HL-60 (cell line): ENCODE measurements at regions not wholly inside any gene's neighbourhood (a gene's known extent, or its start where the extent isn't known, plus 50 kb on each side); places are given as distances from the start of the nearest gene placed in this dataset.

Source experiments
- DNase-seq, 2 experiments: peaks; one replicate each; pipeline ENCODE4 v3.0.0-alpha.2; 2010 to 2020; ENCODE audit warnings: low read depth in 1 of 2, low spot score in 1 of 2
- H3K27ac ChIP-seq: fragments of 250-450 bp; sonication (Bioruptor Pico); replicated peaks from 2 replicates; pipeline ENCODE4 v1.5.1; 2020; ENCODE audit warnings: mild to moderate bottlenecking, moderate library complexity
- H3K27me3 ChIP-seq: fragments of 250-450 bp; sonication (Bioruptor Pico); 2 replicates; pipeline ENCODE4 v1.5.1; 2021; ENCODE audit warnings: mild to moderate bottlenecking, moderate library complexity; ENCODE audit not compliant: insufficient read depth, poor library complexity, severe bottlenecking
- H3K4me3 ChIP-seq: replicated peaks from 2 replicates; pipeline ENCODE4 v1.5.1; 2011; ENCODE audit warnings: mild to moderate bottlenecking, control low read depth, low read length; ENCODE audit not compliant: insufficient read depth
- GABPA ChIP-seq: IDR thresholded peaks from 2 replicates; pipeline ENCODE4 v1.6.1; 2012; ENCODE audit warnings: low read depth
- POLR2AphosphoS5 ChIP-seq: IDR thresholded peaks from 2 replicates; pipeline ENCODE4 v1.6.1; 2012; ENCODE audit warnings: low read depth
- SPI1 ChIP-seq: IDR thresholded peaks from 2 replicates; pipeline ENCODE4 v1.6.1; 2012; ENCODE audit warnings: low read depth, mild to moderate bottlenecking, borderline replicate concordance
- TF ChIP-seq, protein P1 (sequence below): IDR thresholded peaks from one replicate; pipeline ENCODE4 v1.5.1; 2011; ENCODE audit warnings: low read length, control low read depth, inconsistent platforms; ENCODE audit not compliant: insufficient read depth
- TF ChIP-seq, protein P2 (sequence below): IDR thresholded peaks from 2 replicates; pipeline ENCODE4 v1.6.1; 2012; ENCODE audit warnings: low read depth; ENCODE audit not compliant: insufficient replicate concordance

DNA sequence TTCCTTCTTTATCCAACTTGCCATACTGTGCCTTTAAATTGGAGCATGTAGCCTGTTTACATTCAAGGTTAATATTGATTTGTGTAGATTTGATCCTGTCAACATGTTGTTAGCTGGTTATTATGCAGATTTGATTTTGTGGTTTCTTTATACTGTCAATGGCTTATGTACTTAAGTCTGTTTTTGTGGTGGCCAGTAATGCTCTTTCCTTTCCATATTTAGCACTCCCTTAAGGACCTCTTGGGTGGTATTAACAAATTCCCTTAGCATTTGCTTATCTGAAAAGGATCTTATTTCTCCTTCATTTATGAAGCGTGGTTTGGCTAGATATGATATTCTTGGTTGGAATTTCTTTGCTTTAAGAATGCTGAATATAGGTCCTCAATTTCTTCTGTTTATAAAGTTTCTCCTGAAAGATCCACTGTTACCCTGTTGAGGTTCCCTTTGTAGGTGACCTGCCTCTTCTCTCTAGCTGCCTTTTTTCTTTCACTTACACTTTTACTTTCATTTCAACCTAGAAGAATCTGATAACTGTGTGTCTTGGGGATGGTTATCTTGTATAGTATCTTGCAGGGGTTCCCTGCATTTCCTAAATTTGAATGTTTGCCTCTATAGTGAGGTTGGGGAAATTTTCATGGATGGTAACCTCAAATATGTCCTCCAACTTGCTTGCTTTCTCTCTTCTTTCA lies 86.9 kb upstream of the NEGR1 start:
- no peak overlapping the region for H3K27ac ChIP-seq
- TF ChIP-seq, protein P1, sequence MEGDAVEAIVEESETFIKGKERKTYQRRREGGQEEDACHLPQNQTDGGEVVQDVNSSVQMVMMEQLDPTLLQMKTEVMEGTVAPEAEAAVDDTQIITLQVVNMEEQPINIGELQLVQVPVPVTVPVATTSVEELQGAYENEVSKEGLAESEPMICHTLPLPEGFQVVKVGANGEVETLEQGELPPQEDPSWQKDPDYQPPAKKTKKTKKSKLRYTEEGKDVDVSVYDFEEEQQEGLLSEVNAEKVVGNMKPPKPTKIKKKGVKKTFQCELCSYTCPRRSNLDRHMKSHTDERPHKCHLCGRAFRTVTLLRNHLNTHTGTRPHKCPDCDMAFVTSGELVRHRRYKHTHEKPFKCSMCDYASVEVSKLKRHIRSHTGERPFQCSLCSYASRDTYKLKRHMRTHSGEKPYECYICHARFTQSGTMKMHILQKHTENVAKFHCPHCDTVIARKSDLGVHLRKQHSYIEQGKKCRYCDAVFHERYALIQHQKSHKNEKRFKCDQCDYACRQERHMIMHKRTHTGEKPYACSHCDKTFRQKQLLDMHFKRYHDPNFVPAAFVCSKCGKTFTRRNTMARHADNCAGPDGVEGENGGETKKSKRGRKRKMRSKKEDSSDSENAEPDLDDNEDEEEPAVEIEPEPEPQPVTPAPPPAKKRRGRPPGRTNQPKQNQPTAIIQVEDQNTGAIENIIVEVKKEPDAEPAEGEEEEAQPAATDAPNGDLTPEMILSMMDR, result no peak
- TF ChIP-seq, protein P2, sequence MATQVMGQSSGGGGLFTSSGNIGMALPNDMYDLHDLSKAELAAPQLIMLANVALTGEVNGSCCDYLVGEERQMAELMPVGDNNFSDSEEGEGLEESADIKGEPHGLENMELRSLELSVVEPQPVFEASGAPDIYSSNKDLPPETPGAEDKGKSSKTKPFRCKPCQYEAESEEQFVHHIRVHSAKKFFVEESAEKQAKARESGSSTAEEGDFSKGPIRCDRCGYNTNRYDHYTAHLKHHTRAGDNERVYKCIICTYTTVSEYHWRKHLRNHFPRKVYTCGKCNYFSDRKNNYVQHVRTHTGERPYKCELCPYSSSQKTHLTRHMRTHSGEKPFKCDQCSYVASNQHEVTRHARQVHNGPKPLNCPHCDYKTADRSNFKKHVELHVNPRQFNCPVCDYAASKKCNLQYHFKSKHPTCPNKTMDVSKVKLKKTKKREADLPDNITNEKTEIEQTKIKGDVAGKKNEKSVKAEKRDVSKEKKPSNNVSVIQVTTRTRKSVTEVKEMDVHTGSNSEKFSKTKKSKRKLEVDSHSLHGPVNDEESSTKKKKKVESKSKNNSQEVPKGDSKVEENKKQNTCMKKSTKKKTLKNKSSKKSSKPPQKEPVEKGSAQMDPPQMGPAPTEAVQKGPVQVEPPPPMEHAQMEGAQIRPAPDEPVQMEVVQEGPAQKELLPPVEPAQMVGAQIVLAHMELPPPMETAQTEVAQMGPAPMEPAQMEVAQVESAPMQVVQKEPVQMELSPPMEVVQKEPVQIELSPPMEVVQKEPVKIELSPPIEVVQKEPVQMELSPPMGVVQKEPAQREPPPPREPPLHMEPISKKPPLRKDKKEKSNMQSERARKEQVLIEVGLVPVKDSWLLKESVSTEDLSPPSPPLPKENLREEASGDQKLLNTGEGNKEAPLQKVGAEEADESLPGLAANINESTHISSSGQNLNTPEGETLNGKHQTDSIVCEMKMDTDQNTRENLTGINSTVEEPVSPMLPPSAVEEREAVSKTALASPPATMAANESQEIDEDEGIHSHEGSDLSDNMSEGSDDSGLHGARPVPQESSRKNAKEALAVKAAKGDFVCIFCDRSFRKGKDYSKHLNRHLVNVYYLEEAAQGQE, result no peak
- TF ChIP-seq GABPA (no peak), SPI1 (no peak)
- H3K4me3 ChIP-seq, result no peak overlapping the region
- H3K27me3 ChIP-seq, result no peaks in the 10 kb centered on the region
- no peak for DNase-seq

DNA sequence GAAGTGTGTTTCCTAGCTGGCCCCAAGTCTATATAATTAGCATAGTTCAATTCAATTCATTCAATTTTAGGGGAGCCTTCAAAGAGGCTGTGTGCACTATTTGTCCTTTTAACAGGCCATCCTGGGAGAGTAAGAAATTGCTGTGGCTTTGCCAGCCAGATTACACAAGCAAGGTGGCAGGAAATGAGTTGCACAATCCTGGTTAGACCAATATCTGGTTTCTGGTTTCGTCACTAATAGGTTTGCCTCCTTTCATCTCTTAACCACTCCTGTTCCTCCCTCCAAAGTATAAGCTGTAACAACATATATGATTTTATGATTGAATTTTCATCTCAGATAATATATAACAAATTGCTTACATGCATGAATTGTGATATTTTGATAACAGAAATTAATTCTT lies 84.1 kb upstream of the NEGR1 start:
- peak; percentile 80 to 88 for DNase-seq
- Histone ChIP-seq H3K27ac (no peak overlapping the region), H3K27me3 (no peaks in the 10 kb centered on the region), H3K4me3 (no peak overlapping the region)
- TF ChIP-seq, protein P2, result no peak
- TF ChIP-seq POLR2AphosphoS5 (peak; percentile 96), SPI1 (peak; percentile 52; the same call in 1 of the 2 replicates)

GRCh38 chr1:72365693-72366092 lies 83.4 kb upstream of the NEGR1 start:
- TF ChIP-seq, protein P2, result no peak
- H3K27ac ChIP-seq, result no peak overlapping the region

GRCh38 chr1:72362538-72362937 lies 80.2 kb upstream of the NEGR1 start:
- Histone ChIP-seq H3K4me3 (no peak overlapping the region), H3K27me3 (no peaks in the 10 kb centered on the region), H3K27ac (no peak overlapping the region)
- no peak for DNase-seq
- TF ChIP-seq, protein P1, result no peak
- TF ChIP-seq SPI1, result no peak
- TF ChIP-seq, protein P2, result no peak
- no peak for TF ChIP-seq POLR2AphosphoS5
- no peak for TF ChIP-seq GABPA

More at GRCh38 chr1:72365693-72366092, 83.4 kb upstream of the NEGR1 start:
- no peak overlapping the region for H3K4me3 ChIP-seq
- no peak for DNase-seq
- H3K27me3 ChIP-seq, result no peaks in the 10 kb centered on the region
